Sciatic nerve (tissue), 2 donors: ENCODE measurements at regions not wholly inside any gene's neighbourhood (a gene's known extent, or its start where the extent isn't known, plus 50 kb on each side); places are given as distances from the start of the nearest gene placed in this dataset.

Experiments
- ATAC-seq: fragments of 200-7000 bp; cut with Tn5 transposase; one replicate; pipeline ENCODE4 v1.9.1; 2020; ENCODE audit warnings: mild to moderate bottlenecking, moderate library complexity
- DNase-seq: peaks from one replicate; pipeline ENCODE4 v3.0.0-alpha.2; 2020; ENCODE audit warnings: low spot score
- intact Hi-C: fragments of 100-400 bp; cut with DNase I; formaldehyde crosslinking; loops from one replicate; pipeline ENCODE4 v1.14.2; 2022
- donor health status: DM: no; HTN: no; CAD: no.
- donor health status: DM: no; HTN: no; CAD: no.

DNA sequence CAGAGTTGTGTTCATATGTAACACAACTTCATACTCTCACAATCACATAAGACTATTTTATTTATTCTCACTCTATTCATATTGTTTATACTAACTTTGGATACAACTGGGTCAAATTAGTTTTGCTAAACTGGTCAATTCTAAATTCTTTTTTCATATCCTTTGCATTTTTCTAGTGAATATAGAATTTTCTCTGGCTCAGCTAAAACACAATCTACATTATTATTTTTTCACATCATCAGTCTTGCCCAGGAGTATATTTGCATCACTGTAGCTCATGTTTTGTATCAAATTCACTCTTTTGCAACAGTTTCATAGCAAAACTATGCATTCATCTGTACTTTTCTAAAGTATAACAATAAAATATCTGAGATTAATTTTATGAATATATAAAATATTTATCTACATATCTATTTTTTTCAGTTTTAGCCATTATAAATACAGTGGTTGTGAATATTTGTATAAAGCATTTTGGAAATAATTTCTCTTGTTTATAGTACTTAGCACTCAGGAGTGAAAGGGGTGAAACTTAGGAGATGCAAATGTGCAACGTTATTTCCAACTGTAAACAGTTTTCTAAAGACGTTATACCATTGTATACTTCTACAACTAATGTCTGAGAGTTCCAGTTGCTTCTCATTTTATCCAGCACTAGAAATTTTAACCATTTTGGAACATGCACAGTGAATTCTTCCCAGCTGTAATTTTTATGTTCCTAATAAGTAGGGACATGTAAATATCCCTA lies 854.6 kb downstream of the CBLN2 start:
- ATAC-seq, result no peak
- intact Hi-C loops, result no loop called here
- no peak for DNase-seq

DNA sequence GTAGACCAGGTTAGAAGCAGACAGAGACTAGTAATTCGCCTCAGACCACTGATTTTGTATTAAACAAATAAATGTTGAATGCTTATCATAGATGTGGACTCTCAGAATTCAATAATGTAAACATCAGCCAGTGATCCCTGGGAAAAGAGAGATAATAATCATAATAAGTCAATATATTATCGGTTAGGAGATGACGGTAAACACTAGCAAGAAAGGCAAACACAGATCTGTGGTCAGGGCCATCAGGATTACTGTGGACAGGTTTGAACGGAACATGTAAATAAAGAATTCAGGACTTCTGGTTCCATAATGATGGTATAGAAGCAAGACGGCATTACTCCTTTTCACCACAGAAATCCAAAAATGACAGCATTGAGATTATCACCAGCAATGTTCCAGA lies 861.6 kb downstream of the CBLN2 start:
- no peak for DNase-seq
- ATAC-seq, result no peak
- intact Hi-C loops, result no loop called here

DNA sequence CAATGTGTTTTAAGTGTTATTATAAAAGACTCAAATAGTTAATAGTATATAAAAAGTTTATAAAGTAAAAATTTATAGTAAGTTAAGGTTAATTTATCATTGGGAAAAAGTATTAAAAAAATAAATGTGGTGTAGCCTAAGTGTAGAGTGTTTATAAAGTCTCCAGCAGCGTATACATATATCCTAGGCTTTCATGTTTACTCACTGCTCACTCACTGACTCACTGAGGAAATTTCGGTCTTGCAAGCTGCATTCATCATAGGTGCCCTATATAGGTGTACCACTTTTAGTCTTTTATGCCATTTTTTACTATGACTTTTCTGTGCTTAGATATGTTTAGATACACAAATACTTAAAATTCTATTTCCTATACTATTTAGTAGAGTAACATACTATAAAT lies 866.0 kb downstream of the CBLN2 start:
- DNase-seq (no peak), ATAC-seq (no peak)
- intact Hi-C loops, result no loop called here

DNA sequence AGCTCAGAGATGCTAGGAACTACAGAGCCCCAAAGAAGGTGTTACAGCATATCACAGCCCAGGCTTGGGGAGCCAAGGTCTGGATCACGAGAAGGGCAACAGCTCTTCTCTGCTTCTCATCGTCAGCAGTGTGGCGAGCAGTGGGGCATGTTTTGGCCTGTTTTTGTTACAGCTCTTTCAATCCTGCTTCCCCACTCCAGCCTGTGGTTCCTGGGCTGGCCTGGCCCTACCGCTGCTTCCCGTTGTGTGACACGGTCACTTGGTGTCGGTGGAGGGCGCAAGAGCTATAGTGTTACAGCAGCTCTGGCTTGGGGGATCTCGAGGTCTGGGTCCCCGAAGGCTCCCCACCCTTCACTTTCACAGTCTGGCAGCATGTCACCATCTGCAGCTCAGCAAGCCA lies 870.2 kb downstream of the CBLN2 start:
- intact Hi-C loops, result no loop called here
- DNase-seq (no peak), ATAC-seq (peak; percentile 32)

DNA sequence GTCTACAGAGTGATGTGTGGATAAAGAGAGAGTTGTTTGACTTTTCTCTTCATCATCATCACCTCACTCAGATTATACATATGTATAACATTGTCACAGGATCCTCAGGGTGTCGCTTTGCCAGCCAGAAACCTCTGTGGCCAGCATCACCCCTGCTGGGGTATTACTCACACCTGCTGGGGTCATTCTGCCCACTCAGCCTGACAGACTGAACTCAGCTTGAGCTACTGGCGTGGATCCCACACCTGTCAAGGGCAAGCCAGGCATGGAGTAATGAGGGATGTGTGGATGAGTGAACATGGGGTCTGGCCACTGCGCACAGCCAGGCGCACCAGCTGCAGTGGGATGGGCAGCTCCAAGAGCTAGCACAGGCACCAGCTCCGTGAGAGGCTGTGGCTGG lies 870.6 kb downstream of the CBLN2 start:
- intact Hi-C loops, result no loop called here
- ATAC-seq (peak; percentile 44), DNase-seq (no peak)

DNA sequence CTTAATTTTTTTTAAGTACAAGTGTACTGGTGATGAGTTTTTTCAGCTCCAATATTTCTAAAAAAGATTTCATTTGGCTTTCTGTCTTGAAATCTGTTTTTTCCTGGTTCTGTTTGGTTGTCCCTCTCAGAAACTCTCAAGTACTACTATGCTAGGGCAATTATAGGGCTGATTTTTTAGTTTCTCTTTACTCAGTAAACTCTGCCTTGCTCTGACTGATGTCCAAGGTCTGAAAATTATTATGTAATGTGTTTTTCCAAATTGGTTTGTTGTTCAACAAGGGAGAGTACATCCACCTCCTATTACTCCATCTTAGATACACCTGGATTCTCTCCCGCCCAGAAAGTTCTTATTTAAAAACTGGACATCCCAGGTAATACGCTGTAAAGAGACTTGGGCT lies 877.7 kb downstream of the CBLN2 start:
- ATAC-seq (no peak), DNase-seq (no peak)
- intact Hi-C loops, result no loop called here

DNA sequence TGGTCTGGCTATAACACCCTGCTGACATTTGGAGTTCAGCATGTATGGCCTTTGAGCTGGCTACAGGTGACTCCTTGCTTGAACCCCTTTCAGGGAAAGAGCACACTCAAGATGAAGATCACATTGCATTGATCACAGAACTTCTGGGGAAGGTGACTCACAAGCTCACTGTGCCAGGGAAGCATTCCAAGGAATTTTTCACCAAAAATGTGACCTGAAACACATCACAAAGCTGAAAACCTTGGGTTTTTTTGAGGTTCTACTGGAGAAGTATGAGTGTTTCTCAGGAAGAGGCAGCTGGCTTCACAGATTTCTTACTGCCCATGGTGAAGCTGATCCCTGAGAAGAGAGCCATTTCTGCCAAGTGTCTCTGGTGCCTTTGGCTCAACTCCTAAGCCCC lies 879.0 kb downstream of the CBLN2 start:
- ATAC-seq, result no peak
- intact Hi-C loops, result no loop called here
- DNase-seq, result no peak

- DNase-seq (no peak), ATAC-seq (no peak)
- intact Hi-C loops, result no loop called here
Measured at GRCh38 chr18:71643822-71644221, 900.3 kb downstream of the CBLN2 start.

GRCh38 chr18:71630696-71631095 lies 913.4 kb downstream of the CBLN2 start:
- no peak for DNase-seq
- ATAC-seq, result no peak
- intact Hi-C loops, result no loop called here

DNA sequence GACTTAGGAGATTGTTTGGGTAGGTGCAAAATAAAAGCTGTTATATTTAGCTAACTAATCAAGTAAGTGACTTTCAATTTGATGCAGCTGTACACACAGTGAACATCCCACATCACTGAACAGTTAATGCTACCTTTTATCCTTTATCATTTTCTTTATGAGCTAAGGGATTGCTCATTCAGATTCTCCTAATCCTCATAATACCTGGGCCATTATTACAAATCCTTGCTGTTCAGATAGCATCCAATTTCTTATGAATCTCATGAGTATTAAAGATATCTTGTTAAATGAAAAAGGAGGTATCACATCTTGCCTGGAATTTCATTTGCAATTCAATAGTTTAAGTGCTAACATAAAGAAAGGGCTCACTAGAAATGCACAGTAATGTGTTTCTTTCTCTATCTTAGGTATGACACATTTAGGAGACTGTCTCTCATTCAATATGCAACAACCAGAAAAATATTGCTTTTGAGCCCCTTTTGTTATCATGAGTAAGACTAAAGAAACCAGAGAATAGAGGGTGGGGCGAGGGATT lies 918.5 kb downstream of the CBLN2 start:
- DNase-seq (no peak), ATAC-seq (no peak)
- intact Hi-C loops, result no loop called here

DNA sequence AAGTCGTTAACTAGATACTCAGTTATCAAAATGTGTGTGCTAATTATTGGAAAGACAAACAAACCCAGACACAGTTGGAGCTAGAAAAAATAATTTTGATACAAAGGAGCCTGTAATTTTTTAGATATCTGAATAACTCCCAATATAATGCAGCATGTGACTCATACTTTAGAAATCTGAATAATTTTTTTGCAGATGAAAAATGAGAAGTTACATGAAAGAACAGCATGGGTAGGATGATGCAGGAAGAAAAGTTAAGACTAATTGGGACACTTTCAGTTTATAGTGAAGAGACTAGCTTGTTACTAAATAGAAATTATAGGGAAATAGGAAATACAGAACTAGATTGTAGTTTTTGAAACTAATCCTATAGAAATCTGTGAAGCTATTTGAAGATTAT lies 945.8 kb downstream of the CBLN2 start:
- DNase-seq (no peak), ATAC-seq (no peak)
- intact Hi-C loops, result no loop called here

GRCh38 chr18:71597219-71597618 lies 946.9 kb downstream of the CBLN2 start:
- no peak for DNase-seq
- intact Hi-C loops, result no loop called here
- no peak for ATAC-seq

DNA sequence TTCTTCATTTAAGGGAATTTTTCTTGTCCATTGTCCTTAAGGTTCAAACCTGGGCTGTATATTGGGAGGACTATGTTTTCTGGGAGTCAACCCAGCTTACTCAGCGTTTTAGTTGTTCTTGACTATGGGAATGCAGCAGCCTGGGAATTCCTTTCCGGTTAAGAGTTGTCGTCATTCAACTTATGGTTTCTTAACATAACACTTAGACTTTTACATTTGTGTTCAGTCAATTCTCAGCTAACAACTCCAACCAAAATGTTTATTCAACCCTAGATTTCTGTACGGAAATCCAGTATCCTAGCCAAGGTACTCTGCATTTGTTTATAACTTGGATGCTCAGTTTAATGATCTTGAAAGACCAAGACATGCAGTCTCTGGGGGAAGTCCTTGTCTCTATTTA lies 960.9 kb downstream of the CBLN2 start:
- intact Hi-C loops, result no loop called here
- DNase-seq (no peak), ATAC-seq (no peak)

GRCh38 chr18:71554686-71555085 lies 989.5 kb downstream of the CBLN2 start:
- DNase-seq (no peak), ATAC-seq (no peak)
- intact Hi-C loops, result no loop called here

DNA sequence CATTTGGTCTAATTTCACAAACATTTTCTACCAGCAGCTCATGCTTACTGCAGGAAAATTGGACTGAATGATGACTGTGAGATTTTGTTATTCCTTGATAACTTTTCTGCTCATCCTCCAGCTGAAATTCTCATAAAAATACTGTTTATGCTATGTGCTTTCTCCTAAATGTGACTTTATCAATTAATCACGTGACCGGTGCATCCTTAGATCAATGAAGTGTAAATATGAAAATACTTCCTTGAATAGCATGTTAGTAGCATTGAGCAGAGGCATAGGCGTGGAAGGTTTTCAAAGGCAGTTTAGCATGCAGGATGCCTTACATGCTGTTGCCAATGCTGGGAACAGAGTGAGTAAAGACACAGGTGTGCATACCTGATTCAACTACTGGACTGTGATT lies 1002.5 kb downstream of the CBLN2 start:
- intact Hi-C loops, result no loop called here
- DNase-seq, result no peak
- no peak for ATAC-seq

- no peak for DNase-seq
- intact Hi-C loops, result no loop called here
- ATAC-seq, result no peak
Measured at GRCh38 chr18:71529703-71530303, 1014.3 kb downstream of the CBLN2 start.

- intact Hi-C loops, result no loop called here
- no peak for DNase-seq
- ATAC-seq, result no peak
Measured at GRCh38 chr18:71523483-71524435, 1020.4 kb downstream of the CBLN2 start.

DNA sequence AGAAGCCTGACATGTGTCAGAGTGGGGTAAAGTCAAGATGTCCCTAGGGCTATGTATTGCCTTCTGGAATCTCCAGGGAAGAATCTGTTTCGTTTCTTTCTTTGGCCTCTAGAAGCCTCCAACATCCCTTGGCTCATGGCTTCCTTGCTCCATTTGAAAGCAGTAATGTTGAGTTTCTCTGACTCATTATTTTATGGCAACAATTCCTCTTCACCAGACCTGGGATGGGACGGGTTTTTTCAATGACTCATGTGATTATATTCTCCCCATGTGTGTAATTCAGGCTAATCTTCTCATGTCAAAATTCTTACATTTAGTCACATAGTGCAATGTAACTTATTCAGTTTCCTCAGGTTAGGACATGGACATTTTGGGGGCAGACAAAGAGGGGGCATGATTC lies 1038.6 kb downstream of the CBLN2 start:
- DNase-seq (no peak), ATAC-seq (no peak)
- intact Hi-C loops, result no loop called here

GRCh38 chr18:71503222-71503621 lies 1040.9 kb downstream of the CBLN2 start:
- no peak for DNase-seq
- no peak for ATAC-seq
- intact Hi-C loops, result no loop called here

DNA sequence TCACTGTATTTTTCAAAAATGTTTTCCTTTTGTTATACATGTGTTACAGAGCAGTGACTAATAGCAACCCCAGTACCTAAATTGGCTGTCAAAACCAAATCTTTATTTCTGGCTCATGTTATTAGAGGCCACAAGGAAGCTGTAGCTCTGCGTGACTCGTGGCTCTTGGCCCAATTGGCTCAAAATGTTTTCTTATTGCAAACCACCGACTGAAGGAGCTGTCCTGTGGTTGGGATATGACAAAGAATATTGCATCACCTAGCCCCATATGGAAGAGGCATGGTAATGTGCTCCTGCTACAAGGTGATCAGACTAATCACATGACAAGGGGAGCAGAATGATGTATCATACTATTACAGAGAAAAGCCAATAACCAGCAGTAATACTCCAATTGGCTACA lies 1058.5 kb downstream of the CBLN2 start:
- ATAC-seq (no peak), DNase-seq (no peak)
- intact Hi-C loops, result no loop called here
